Stimulated activated CD4-positive, alpha-beta T cell treated with anti-CD3 and anti-CD28 coated beads, Interleukin-15, amount 100 ng/mL, for 48 hours (primary cell): ENCODE measurements at regions not wholly inside any gene's neighbourhood (a gene's known extent, or its start where the extent isn't known, plus 50 kb on each side); places are given as distances from the start of the nearest gene placed in this dataset.

Source experiments
- DNase-seq, 2 donors: peaks; one replicate each; pipeline ENCODE4 v3.0.0-alpha.2; 2020; ENCODE audit warnings: low read depth in 2 of 2

GRCh38 chr5:155068616-155069100, 55.1 kb downstream of the KIF4B start:
- DNase-seq = no peak

- DNase-seq = no peak
Observed at GRCh38 chr5:155069961-155070360, 56.4 kb downstream of the KIF4B start.

GRCh38 chr5:155070781-155071180, 57.2 kb downstream of the KIF4B start:
- DNase-seq = no peak

- no peak for DNase-seq
Observed at GRCh38 chr5:155076379-155076778, 62.8 kb downstream of the KIF4B start.

- DNase-seq = no peak
Observed at GRCh38 chr5:155079698-155080097, 66.1 kb downstream of the KIF4B start.

GRCh38 chr5:155080721-155081120, 67.2 kb downstream of the KIF4B start:
- DNase-seq = no peak

GRCh38 chr5:155081618-155082017, 68.1 kb downstream of the KIF4B start:
- no peak for DNase-seq

- DNase-seq = no peak
Observed at GRCh38 chr5:155082401-155082800, 68.8 kb downstream of the KIF4B start.

GRCh38 chr5:155085282-155085989, 71.9 kb downstream of the KIF4B start:
- DNase-seq = no peak

- DNase-seq = no peak
Observed at GRCh38 chr5:155087036-155087435, 73.5 kb downstream of the KIF4B start.

GRCh38 chr5:155088811-155089210, 75.3 kb downstream of the KIF4B start:
- DNase-seq = no peak

GRCh38 chr5:155089643-155090042, 76.1 kb downstream of the KIF4B start:
- no peak for DNase-seq

GRCh38 chr5:155091063-155091648, 77.6 kb downstream of the KIF4B start:
- no peak for DNase-seq

- DNase-seq = no peak
Observed at GRCh38 chr5:155091768-155092717, 78.5 kb downstream of the KIF4B start.

- DNase-seq = no peak
Observed at GRCh38 chr5:155094455-155094854, 80.9 kb downstream of the KIF4B start.

- no peak for DNase-seq
Observed at GRCh38 chr5:155097995-155098394, 84.4 kb downstream of the KIF4B start.

GRCh38 chr5:155098433-155098832, 84.9 kb downstream of the KIF4B start:
- no peak for DNase-seq

- no peak for DNase-seq
Observed at GRCh38 chr5:155101697-155102096, 88.1 kb downstream of the KIF4B start.

- no peak for DNase-seq
Observed at GRCh38 chr5:155103146-155103545, 89.6 kb downstream of the KIF4B start.

- DNase-seq = no peak
Observed at GRCh38 chr5:155104441-155104840, 90.9 kb downstream of the KIF4B start.

- DNase-seq = no peak
Observed at GRCh38 chr5:155106221-155106620, 92.7 kb downstream of the KIF4B start.

GRCh38 chr5:155113888-155114287, 100.3 kb downstream of the KIF4B start:
- no peak for DNase-seq
